Stimulated activated CD4-positive, alpha-beta T cell treated with anti-CD3 and anti-CD28 coated beads, Interleukin-1b, Interleukin-23, amount 100 ng/mL, for 4 hours (primary cell): ENCODE measurements at regions not wholly inside any gene's neighbourhood (a gene's known extent, or its start where the extent isn't known, plus 50 kb on each side); places are given as distances from the start of the nearest gene placed in this dataset.

ENCODE experiments used
- DNase-seq, 2 donors: peaks; one replicate each; pipeline ENCODE4 v3.0.0-alpha.2; 2020; ENCODE audit warnings: low read depth in 2 of 2

DNA sequence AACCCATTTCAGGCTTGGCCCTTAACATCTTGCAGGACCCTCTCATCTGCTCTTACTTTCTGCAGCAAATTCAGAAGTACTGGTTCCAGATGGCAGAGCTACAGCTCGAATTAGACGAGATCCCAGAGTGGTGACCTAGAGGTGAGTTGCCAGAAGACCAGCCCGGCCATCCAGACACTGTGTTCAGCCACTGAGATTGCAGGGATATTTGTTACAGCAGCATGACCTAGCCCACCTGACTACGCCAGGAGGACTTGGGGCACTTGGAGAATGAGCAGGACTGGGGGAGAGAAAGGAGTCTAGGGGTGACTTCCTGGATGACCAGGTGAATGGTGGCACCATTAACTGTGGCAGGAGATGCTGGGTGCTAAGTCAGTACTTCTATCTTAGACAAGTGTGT is 67.2 kb upstream of the ID2 start:
- no peak for DNase-seq

- no peak for DNase-seq
Measured at GRCh38 chr2:8615252-8615575, 66.6 kb upstream of the ID2 start.

DNA sequence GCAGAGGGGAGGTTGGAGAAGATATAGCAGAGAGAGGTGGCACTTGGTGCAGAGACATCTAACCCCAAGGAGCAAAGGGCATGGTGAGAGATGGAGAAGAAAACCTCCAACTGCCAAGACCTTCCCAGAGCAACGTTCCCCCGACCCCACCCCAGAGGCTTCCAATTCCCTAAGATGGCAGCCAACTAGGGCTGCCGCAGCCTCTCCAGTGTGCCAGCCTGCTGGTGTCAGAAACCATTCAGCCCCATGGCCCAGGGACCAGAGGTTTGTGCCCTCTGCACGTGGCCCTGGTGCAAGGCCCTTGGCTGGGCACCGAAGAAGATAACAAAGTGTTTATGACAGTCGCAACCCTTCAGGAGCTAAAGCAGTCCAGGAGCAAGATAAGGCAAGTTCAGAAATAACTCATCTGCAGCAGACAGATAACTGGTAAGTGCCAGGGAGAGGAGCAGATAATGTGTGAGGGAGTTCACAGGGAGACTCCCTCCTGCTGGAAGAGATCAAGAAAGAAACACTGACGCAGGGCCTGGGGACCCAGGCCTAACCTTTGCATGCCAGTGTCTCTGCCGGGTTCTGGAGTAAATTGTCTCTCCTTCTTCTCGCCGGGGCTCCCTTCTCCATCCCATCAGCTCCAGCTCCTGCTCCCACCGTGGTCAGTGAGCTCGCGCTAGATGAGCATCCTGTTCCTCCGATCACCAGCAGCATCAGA is 66.1 kb upstream of the ID2 start:
- DNase-seq, result no peak

DNA sequence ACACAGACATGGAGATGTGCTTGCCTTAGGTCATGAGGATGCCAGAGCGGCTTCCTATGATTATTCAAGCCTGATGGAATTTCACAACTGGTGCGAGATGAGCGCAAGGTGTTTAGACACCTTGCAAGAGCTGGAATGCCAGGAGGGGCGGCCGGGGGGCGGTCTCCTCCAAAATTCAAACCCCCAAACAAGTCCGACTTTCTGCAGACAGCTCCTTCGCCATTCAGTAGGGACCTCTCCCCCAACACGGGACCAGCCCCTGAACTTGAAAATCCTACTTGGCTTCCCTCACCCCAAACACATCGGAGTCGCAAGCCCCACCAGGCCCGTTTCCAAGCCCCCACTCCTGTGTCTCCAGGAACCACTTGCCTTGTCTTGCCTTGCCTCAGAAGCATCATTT is 64.8 kb upstream of the ID2 start:
- no peak for DNase-seq

DNA sequence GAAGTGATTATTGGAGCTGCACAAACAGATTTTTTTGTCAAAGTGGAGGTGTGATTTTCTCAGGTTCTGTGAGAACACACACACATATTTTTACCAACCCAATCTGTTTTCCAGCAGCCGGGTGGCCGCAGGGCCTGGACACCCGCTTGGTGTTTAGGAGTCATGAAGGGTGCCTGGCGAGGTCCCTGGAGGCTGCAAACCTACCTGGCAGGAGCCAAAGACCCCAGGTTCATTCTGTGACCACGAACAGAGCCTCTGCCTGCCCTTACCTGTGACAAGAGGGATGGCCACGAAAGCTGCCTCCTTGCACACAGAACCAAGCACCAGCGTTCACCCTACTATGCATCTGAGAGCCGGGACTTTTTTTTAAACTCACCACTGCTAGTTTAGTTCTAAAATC is 64.3 kb upstream of the ID2 start:
- DNase-seq, result no peak

GRCh38 chr2:8619071-8619470 is 62.8 kb upstream of the ID2 start:
- no peak for DNase-seq

DNA sequence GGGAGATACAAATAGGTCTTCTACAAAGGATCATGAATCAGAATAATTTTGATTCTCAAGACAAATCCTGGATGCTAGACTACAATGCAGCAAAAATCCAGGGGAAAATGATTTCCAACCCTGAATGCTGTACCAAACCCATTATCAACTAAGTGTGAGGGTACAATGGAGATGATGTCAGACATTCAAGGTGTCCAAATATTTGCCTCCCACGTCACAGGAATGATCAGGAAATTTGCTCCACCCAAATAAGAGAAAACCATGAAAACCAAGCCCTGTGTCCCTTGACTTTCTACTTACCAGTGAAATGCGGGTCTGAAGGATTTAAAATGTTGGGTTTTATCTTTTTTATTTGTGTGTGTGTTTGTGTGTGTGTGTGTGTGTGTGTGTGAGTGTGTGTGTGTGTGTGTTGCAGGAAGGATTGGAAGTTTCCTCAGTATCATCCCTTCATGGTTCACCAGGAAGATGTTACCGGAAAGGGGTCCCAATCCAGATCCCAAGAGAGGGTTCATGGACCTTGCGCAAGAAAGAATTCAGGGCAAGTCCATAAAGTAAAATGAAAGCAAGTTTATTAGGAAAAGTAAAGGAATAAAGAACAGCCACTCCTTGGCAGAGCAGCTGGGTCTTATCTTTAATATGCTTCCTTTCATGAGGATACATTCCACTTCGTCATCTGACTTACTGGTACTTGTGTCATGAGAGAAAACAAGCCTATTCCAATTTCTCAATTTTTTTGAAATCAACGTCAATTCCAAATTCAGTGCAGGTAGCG is 61.1 kb upstream of the ID2 start:
- no peak for DNase-seq

DNA sequence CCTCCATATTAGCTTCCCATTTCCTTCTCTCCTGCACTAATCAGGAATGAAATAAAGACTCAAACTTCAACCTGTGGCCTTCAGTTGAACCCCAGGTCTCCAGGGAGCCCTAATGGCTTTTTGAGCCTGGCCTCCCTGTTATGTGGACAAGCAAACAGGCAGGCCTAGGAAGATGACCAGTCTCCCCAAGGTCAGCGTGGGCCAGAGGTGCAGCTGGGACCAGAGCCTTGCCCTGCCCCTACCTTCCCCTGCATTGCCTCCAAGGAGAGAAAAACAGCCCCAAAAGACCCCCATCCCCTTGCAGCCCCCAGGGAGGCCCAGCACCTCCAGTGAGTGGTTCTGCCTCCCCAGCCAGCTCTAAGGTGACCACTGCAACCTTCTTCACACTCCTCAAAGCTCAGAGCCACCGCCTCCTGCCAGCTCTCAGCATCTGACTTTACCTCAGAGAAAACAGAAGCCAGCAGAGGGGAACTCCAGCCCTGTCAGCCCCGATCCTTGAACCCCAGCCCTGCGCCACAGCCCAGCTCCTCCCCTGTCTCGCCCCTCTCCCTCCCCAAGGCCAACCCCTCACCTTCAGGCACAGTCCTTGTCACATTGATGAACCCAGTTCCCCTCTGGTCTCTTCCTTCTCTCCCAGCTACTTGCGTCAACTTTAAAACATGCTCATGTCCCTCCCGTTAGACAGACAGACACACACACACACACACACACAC is 59.5 kb upstream of the ID2 start:
- no peak for DNase-seq

DNA sequence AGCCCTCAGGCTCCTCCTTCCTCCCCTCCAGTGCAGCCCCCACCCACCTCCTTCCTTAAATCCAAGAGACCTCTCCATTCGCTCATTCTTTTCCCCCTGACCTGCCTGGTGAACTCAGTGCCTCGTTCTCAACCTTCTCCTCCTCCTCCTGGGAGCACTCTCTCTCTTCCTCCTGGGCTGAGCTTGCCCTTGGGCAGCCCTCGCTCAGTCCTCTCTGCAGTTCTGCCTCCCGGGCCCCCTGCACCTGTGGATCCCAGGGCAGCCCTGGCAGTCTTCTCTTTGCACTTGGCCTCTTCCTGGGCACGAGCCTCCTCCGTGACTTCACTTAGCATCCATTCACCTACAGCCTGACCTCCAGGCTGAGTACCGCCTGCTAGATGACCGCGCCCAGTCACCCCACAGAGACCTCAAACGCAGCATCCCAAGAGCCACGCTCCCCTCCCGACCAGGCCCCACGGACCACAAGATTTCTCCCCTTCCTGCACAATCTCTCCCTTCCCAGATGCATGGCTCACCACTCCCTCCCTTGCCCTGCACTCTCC is 58.9 kb upstream of the ID2 start:
- no peak for DNase-seq

DNA sequence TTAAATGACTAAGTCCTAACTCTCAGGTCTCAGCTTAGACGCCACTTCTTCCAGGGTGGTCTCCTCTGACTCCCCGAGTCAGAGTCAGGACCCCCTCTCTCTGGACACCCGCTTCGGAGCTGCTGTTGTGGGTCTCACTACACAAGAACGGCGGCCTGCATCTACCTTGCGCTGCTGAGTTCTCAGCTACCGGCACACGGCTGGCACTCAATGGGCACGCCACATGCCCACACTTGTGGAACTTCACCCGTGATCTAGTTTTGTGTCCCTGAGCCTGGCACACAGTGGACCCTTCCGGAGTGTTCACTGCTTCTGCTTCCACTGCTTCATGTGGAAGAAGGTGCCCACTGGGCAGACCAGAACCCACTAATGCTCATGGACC is 58.3 kb upstream of the ID2 start:
- no peak for DNase-seq

DNA sequence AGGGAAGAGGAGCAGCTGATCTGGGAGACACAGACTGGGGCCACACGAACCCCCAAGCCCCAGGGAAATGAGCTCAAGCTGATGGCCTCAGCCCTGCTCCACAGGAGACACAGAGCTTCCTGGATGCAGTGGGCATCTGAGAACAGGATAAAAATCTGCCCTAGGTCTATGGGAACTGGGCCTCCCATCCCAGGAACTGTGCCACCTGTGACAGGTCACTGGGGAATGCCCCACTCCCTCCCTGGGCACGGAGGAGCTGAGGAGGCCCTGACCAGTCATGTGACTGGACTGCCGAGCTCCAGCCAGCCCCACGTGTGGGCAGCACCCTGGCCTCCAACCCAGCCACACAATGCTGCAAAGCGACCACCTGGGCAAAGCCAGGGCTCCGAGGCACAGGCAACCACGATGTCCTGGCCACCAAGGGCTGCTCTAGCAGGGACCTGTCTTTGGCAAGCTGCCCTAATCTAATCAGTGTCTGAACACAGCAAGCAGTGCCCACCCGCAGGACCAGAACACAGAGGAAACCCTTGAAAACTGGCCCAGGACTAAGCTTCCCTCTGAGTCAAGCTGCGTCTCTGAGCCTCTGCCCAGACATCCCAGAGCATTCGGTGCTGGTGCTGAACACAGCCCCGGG is 57.8 kb upstream of the ID2 start:
- no peak for DNase-seq

DNA sequence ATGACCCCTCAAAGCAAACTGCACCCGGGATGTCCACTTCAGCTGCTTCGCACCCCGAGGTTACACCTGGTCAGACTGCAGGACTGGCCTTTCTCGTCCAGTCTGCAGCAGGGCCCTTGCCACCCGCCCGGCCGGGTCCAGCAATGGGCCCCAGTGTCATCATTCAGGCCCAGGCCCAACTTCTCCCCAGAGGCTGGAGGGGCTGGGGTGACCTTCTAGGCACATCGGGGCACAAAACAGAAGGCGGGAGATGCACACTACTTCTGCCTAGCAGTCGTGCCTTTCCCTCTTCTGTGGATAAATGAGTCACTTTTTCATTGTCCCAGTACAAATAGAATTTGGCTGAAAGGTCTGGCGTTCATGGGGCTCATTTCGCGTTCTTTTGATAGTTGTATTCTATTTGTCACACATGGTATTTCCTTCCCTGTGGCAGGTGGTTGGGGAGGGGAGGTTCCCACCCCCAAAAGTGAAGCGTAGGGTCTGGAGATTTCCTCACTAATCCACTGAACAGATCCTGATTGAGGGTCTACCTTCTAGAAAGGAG is 56.9 kb upstream of the ID2 start:
- DNase-seq, result no peak

DNA sequence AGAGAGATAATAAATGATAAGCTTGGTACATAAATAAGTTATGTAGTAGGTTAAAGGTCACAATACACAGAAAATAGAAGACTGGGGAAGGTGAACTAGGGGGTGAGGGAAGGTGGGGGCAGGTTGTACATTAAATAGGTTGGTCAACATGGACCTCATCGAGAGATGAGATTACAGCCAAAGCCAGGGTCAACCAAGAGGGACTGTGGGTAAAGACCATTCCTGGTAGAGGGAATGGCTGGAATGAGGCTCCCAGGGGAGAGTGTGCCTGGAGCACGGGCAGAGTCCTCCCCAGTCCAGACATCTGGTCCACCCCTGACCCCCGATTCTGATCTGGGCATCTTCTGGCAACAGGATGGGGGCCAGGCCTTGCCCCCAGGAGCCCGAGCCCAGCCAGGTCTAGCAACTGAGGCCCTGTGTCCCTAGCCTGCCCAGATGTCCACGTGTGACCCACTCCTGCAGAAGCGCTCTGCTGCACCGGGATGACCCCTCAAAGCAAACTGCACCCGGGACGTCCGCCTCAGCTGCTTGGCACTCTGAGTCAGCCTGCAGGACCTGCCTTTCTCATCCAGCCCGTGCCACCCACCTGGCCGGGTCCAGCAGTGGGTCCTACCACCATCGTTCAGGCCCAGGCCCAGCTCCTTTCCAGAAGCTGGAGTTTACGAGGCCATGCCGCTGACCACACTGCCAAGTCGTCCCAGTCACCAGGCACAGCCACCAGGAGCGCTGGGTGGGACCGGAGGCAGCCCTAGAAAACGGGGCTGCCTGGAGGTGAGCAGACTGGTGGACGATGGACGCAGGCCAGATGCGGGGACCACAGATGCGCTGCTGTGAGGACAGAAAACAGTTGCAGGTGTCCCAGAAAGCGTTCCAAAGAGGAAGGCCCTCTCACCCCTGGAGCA is 56.2 kb upstream of the ID2 start:
- no peak for DNase-seq

DNA sequence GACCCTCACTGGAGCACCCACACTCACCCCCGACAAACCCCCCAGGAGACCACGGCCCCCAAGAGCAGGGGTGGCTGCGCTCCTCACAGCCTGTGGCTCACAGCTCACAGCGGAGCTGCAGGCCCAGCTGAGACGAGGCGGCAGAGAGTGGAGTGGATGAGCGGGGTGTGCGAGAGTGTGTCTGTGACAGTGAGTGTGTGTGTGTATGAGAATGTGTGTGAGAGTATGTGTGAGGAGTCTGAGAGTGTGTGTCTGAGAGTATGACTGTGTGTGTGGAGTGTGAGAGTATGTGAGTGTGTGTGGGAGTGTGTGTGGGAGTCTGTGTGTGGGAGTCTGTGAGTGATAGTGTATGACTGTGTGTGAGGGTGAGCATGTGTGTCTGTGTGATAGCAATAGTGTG is 55.3 kb upstream of the ID2 start:
- peak in 1 of 2 donors; percentile 5 for DNase-seq

DNA sequence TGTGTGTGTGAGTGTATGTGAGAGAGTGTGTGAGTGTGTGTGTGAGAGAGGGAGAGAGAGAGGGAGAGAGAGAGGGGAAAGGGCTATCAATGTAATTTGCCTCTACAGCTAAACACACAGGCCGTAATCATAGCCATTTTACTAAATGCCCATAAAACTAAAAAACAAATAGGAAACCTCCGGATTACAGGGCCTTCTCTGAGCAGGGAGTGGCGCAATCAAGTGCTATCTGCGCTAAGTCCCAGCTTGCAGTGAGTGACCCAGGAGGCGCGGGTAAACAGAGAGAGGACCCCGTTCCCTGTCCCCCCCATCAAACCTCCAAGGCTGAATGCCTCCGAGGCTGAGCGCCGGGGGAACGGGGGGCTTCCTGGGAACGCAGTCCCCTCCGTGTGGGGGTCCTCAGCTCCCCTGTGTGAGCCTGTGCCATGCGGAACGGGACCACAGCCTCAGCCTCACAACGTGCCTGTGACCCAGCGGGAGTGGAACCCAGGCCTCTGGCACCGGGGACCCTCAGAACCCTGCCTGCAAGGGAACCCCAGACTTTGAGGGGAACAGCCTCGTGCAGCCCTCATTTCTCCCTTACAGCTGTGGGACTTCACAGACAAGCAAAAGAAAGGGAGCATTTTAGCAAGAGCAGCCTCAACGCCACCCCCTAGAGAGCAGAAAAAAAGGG is 54.7 kb upstream of the ID2 start:
- DNase-seq, result no peak

DNA sequence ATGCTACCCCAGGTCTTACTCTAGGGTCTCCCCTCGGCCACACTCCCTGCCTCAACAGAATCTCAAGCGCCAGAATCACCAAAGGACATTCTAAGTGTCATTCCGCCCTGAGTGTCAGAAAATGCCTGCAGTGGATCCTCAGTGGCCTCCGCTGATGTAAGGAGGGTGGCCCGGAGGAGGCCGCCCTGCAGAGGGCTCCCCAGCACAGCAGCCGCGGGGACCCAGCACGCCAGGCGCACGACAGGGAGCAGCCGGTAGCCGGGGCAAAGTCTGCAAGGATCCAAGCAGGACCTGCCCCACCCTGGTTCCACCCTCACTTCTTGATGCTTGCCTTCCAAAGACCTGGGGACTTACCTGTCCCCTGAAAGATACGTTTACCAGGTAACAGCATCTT is 54.2 kb upstream of the ID2 start:
- no peak for DNase-seq

- DNase-seq, result no peak
Measured at GRCh38 chr2:8628179-8628865, 53.5 kb upstream of the ID2 start.

DNA sequence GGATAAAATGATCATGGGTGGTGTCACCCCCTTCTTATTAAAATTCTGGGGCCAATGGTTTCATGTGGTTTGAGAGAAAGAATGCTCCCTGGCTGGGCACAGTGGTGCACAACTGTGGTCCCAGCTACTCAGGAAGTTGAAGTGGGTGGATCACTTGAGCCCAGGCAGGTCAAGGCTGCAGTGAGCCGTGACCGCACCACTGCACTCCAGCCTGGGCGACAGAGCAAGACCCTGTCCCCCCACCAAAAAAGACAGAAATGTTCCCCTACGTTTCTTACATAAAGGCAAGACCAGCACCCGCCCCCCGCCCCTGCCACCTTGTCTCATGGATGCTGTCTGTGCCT is 53.0 kb upstream of the ID2 start:
- no peak for DNase-seq

DNA sequence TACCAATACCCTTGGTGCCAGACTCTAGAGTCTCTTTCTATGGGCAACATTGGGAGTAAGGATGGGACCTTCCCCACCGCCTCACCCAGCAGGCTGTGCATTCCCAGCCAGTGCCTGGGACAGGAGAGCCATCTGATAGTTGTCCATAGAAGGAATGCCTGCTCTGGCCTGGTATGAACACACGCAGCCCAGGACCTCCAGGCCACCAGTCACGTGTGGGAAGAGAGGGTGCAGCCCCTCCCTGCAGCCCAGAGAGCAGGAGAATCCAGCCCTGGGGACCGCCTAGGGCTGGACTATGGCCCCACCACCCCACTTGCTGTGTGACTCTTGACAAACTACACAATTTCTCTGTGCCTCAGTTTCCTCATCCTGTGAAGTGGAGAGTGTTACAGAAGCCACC is 52.5 kb upstream of the ID2 start:
- no peak for DNase-seq
